HT-29 (cell line): ENCODE measurements at regions not wholly inside any gene's neighbourhood (a gene's known extent, or its start where the extent isn't known, plus 50 kb on each side); places are given as distances from the start of the nearest gene placed in this dataset.

Experiments
- DNase-seq: peaks from one replicate; pipeline ENCODE4 v3.0.0-alpha.2; 2015; ENCODE audit warnings: low spot score

DNA sequence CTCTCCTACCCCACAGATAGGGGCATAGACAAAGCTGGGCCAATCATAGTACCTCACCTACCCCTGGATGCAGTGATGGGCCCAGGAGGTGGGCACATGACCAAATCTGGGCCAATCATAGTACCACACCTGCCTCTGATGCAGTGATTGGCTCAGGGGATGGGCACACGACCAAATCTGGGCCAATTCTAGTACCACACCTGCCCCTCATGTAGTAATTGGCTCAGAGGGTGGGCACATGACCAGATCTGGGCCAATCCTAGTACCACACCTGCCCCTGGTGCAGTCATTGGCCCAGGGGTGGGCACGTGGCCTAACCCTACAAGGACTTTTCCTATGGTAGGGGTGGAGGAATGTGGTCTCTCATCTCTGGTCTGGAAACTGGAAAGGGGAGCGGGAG lies 56.9 kb upstream of the MEF2A start:
- no peak for DNase-seq

- no peak for DNase-seq
These were observed 55.9 kb upstream of the MEF2A start for GRCh38 chr15:99509686-99510461.

DNA sequence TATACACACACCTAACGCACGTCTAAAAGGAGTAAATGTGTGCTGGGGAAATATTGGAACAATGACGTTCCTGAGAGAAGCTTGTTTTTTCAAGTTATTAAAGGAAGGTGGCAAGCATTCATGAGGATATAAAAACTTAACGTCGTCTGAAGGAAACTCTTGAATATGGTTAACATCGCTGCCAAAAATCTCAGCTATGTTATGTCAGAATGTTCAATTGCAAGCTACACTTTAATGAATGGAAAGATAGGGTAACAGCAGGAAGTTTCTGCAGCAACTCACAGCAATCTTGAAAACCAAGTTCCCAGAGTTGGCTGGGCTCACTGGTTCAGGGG lies 54.3 kb upstream of the MEF2A start:
- DNase-seq: no peak

- no peak for DNase-seq
These were observed 53.7 kb upstream of the MEF2A start for GRCh38 chr15:99511866-99512661.

- no peak for DNase-seq
These were observed 51.5 kb upstream of the MEF2A start for GRCh38 chr15:99514306-99514705.
